Stimulated activated CD4-positive, alpha-beta T cell treated with anti-CD3 and anti-CD28 coated beads, TNF-alpha, amount 100 ng/mL, for 4 hours (primary cell): ENCODE measurements at regions not wholly inside any gene's neighbourhood (a gene's known extent, or its start where the extent isn't known, plus 50 kb on each side); places are given as distances from the start of the nearest gene placed in this dataset.

Source experiments
- DNase-seq, 3 experiments: peaks; one replicate each; pipeline ENCODE4 v3.0.0-alpha.2; 2020; ENCODE audit warnings: low read depth in 3 of 3

DNA sequence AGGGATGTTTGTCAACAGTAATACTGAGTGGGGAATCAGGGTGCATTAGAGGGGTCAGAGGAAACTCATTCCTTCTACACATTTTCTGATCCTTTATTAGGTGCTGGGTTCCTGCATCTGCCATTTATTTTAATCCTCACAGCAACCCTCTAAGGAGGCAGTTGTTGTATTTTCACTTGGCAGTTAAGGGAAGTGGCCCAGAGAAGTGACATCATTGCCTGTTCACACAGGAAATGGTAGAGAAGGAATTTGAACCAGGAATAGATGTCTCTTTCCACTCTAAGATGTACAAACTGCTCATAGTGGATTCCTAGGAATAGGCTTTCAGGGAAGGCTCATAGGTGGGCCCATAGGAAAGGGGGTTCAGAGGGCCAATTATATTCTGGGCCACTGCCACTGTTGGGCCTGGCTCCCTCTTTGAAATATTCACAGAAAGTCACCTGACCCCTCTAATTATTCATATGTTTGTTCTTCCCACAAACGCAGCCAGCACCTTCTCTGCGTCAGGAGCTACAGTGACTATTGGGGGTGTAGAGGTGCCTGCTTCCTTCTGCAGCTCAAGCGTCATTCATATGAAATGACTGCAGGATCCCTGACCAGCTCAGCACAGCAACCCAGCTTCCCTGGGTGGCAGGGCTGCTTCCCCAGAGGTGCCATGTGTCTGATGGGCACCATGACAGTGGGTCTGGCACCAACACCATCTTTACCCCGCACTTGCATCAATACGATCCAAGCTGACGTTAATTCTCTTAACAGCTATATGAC, 163.9 kb upstream of the SMAD3 start:
- no peak for DNase-seq

DNA sequence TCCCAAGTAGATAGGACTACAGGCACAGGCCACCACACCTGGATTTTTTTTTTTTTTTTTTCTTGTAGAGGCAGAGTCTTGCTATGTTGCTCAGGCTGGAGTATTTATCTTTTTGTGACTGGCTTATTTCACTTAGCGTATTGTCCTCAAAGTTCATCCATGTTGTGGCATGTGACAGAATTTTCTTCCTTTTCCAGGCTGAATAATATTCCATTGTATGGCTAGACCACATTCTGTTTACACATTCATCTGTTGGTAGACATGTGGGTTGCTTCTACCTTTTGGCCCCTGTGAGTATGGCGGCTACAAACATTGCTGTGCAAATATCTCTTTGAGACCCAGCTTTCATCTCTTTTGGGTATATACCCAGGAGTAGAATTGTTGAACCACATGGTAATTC, 160.2 kb upstream of the SMAD3 start:
- DNase-seq = no peak

DNA sequence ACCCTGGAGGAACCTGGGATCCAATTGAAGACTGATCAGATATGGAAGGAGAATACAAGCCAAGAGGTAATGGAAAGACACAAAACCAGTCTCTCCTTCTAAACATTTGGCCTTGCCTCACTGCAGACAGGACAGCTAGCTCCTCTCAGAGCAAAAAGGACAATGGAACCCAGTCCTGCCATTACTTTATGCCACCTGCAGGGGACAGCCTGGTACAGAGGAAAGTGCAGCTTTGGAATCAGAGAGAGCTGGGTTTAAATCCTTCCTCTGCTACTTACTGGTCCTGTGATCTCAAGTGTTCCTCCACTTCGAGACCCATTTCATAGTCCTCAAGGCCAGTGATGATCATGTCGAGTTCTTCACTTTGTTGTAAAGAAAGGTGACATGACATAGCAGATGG, 159.4 kb upstream of the SMAD3 start:
- no peak for DNase-seq

DNA sequence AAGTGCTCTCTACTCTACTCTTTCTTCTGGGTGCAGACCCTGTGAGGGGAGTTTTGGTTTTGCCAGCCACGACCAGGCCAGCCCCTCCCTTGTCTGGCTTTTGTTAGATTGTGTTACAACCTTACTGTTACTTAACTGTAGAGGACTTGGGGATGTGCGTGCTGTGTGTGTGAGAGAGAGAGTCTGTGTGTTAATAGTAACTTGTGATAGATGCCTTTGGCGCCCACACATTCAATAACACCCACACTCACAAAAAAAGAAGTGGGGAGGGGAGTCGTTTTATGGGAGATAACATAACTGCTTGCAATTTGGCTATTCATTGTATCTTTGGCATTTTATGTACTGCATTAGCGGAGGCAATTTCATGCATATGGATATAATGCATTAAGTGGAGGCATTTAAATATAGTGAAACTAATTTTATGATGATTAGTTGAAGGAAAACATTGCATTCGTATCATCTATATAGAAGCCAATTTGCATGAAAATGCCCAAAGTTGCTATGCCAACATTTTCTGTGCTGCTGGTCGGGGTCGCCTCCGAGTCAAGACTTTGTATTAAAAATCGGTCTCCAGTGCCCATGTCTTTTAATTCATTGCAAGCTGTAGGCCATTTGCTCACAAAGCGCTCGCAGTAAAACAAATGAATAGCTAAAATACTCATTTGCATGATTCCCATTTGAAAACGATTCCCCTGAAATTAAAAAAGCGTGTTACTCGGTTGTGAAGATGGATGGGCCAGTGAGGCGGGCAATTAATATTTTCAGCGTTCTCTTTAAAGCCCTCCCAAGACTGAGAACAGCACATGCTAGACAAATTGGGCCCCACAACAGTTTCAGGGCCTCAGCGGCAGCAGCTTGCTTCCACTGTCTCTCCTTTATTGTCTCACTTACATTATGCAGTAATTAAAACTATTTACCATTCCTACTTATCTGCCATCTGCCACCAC, 158.5 kb upstream of the SMAD3 start:
- DNase-seq = no peak

DNA sequence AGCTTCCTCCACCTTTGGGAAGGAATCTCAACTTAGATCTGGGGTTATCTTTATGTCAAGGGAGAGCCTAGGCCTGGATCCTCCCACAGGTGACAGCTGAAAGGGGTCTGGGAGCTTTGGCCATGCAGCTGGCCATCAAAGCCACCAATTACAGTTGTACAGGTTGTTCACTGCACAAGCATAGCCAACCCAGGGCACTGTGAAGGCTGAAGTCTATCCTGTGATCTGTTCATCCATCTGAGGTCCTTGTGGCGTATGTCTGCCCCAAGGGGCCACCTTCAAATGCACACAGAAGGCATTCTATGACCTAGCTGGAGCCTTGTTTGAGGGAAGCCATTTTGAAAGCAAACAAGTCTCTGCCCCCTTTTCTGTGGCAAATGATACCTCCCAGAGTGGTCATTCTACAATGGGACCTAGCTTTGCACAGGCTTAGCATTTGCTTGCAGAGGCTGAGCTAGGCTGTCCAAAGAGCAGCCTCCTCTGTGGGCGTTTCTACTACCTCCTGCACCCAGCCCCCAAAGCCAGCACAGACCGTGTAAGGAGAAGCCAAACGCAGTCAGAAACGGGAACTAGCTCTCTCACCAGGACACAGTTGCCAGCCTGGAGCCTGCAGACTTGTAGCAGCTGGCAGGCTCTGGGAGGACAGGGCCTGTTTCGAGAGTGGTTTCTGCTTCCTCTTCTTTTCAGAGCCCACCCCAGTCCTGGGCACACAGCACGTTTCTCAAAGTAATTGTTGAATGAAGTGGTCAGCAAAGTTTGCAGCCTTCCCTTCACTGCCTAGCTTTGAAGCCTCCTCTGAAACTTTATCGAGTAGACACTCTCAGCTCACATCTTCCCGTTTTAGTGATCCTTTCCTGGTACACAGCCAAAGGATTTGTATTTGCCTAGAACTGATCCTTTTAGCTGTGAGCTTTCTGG, 157.3 kb upstream of the SMAD3 start:
- DNase-seq = no peak

DNA sequence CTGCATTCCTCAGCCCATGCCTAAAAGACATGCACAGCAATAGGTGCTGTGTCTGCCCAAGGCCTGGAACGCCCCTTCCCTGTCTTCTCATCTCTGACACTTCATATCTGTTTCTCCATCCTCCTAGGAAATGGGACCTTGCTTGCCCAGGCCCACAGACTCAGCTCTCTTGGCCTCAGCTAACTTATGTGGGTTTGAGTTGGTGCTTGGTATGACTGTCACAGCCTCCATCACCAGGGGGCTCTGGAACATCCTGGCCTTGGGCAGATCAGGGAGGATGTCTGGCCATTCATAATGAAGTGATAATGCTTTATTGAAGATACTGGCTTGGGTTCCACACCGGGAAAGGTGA, 156.7 kb upstream of the SMAD3 start:
- DNase-seq = no peak

DNA sequence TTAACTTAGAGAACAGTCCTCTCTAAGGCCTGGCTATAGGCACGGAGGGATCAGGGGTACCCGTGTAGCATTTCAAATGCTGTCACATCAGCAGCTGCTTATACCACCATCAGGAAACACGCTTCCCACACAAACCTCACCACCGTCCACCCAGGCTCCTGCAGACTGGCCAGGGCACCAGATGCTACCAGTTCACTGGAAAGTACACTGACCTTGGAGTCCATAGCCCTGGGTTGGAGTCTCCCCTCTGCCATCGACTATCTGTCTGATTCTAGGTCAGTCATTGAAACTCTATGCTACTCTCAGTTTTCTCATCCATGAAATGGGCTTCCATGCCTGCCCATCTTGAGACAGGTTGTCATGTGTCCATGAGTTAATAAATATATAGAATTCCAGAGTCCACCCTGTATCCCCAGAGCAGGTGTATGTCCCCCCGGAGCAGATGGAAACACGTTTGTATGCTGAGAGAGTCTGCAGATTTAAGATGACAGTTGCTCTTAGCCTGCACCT, 156.0 kb upstream of the SMAD3 start:
- no peak for DNase-seq

DNA sequence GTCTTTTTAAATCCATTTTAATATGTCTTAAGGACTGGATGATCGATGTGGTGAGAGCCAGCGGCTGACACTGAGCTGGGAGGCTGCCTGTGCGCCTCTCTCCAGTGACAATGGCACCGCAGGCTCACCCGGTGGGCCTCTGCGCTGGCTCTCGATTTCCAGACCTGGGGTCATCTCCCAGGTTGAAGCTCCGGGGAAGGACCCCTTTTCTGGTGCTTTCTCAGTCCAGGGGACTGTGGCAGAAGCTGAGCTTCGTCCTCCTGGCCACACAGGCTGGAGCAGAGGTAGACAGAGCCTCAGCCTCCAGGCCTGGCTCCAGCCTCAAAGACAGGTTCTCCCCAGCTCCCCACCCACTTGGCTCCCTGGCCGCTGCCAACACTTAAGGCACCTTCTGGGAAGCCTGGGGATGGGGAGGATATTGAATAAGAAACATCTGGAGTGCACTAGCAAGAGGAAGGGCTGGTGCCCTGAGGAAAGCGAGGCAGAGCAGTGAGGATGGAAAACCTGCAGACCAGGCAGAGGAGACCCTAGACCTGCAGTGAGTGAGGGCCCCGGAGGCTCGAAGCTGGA, 154.2 kb upstream of the SMAD3 start:
- no peak for DNase-seq

DNA sequence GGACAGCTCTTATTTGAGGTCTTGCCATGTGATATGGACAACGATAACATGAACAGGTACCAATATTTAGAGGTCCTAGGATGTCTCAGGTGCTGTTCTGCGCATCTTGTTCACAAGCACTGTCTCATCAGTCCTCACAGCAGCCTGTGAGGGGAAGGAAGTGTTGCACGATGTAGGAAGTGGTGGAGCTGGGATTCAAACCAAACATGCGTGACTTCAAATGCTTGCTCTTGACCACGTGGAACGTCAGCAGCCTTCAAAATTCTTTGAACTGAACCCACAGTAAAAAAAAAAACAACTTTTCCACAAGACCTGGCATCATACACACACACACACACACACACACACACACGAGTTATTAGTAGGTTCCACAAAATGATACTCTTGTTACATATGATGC, 153.4 kb upstream of the SMAD3 start:
- no peak for DNase-seq

DNA sequence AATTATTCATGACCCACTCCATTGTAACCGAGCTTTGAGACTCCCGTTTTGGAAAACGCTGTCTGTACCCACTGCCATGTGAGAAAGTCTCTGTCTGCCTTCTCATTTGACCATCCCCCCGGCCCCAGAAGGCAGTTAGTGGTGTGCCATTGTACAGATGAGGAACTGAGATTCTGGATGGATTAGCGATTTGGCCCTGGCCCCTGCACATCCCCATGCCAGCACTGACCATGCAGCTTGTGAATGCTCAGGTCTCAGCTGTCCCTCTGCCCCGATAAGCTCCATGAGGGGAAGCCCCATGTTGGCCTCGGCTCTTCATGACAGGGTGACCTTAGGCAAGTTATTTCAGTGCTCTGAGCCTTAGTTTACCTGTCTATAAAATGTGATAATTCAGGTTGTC, 153.0 kb upstream of the SMAD3 start:
- DNase-seq = no peak

DNA sequence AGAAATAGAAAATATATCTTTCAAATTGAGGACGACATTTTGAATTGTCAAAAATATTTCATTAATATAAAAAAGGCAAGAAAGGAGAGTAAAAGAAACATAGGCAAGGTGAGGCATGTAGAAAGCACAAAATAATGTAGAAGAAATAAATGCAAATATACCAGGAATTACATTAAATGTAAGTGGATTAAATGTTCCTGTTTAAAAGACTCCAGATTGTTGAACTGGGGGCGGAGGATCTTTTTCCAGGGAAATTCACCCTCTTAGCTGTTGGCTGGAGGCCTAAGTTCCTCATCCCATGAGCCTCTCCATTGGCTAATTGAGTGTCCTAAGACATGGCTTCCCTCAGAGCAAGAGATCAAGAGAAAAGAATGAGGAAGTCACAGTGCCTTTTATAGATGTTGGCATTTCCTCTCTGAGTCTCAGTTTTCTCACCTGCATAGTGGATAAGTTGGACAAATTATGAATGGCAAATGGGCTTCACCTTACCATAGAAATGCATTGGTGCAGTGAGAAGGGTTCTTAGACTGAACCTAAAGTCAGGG, 147.4 kb upstream of the SMAD3 start:
- DNase-seq = no peak

DNA sequence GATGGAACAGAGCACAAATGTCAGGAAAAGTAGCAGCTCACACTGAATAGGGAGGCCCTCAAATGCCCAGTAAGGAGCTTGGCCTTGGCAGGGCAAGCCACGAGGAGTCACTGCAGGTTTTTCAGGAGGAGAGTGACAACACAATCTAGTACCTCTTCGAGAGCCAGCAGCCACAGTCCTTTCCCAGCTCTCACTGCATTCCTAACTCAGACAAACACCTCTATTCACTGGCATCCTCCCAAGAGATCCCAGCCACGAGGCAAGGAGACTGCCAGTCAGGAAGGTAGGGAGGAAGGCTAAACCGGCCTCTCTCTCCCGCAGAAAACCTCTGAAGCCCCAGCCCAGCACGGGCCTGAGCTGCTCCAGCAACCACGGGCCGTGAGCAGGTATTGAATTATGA, 146.0 kb upstream of the SMAD3 start:
- DNase-seq = no peak

DNA sequence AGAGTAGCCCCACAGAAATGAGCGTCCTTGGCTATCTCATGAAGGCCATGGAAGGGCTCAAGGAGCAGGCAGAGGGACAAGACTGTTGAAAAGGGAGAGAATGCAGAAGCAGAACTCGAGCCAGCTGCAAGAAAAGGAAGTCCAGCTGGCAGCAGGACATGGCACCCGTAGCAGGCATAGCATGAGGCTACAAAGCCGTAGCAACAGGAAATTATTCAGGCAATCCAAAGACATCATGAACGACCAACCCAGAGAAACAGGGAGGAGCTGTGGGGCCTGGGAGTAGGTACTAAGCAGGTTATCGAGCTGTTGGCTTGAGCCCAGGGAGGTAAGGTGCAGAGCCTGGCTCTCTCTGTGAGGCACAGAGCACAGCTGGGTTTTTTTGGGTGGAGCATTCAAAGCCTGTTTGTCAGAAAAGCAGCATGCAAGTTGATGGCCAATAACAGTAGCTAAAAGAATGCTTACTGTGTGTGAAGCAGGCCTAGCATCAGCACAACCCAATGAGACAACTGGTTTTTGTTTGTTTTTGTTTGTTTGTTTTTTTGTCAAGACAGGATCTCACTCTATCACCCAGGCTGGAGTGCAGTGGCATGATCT, 144.0 kb upstream of the SMAD3 start:
- no peak for DNase-seq

DNA sequence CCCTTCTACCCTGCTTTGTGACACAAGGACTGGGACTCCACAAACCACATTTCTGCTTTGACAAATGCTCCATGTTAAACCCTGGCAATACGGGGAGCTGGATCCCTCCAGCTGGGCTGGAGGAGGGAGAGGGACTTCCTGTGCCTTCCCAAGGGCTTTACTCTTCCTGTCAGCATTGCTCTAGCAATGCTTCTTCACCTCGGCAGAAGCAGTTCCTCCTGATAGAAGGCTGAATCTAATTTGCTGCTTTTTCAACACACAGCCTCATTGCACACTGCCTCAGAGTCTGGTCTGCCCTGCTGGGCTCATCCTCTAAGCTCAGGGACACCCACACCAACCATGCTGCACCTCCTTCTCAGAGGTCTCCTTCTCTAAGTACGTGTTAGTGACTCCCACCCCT, 142.8 kb upstream of the SMAD3 start:
- no peak for DNase-seq

DNA sequence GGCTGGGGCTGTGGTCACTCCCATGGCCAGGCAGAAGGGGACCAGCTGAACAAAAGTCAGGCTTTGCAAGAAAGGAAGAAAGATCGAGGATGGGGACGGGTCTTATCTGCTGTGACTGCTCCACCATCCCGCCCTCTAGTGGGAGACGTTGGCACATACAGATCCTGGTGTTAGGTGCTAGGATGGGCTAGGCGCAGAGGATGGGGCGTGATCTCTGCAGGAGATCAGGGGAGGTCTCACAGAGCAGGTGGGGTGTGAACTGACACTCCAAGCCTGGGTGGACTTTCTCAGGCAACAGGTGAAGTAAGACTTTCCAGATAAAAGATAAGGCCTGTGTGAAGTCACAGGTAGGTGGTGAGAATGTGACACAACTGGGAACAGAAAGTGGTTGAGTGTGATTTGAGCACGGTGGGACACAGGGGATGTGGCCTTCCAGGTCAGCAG, 141.9 kb upstream of the SMAD3 start:
- no peak for DNase-seq

DNA sequence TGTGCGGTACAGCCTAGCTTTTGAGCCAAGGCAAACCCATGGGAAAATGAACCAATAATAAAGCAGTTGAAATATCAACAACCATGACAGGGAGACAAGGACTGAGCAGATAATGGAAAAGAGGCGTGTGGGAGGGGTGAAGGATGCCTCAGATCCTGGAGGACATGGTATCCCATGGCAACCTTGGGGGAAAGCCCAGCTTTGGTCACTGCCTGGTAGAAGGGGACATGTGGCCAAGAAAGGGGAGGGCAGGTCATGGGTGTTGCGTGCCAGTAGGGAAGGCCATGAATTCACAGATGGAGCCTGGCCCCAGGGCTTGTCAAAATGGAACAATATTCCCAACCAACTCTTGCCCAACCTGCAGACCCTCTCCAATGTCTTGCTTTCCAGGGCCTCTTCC, 140.5 kb upstream of the SMAD3 start:
- no peak for DNase-seq

DNA sequence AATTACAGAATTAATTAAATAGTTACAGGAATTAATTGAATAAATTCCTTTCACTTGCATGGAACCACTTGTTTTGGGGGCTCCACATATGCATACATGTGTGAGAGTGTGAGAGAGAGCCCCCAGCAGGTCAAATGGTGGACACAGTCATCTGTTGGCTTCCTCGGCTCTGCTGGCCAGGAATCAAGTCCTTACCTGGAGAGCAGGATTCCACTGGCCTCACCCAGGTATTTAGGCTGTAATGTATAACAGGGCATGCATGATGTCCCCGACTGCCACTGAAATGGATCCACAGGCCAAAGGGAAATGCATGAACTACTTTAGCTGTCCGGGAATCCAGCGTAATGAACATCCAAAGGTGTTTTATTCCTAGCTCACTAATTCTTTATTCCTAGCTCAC, 139.7 kb upstream of the SMAD3 start:
- DNase-seq = no peak

DNA sequence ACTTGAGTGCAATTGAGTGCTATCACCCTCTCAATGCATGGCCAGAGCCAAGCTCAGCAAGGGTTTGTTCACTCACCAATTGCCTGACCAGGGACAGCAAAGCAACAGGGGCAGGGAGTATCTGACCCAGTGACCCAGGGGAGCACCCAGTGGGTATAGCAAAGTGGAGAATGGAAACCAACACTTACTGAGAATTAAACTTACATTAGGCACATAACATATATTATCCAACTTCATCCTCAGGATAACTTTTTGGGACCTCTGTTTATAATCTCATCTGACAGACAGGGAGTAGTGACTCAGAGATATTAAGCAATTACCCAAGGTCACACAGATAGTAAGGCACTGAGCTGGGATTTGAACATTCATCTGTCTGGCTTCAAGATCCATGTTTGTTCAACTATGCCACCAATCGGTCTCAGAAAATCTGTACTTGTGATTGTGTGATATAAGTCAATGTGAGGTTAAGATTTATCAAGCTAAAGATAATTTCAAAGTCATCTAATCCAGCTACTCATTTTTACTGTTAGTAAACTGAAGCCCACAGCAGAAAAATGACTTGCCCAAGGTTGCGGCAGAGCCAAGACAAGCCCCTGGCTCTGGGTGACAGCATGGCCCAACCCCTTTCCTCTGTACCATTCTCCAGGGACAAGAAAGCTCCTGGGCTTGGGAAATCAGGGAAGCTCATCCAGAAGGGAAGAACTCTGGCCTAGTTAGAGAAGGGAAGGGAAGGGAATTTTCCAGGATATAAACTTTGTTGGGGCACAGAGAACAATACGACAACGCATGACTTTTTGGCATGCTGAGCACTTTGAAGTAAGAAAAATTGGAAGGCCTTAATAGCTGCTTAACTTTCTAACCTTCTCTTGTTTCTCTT, 138.0 kb upstream of the SMAD3 start:
- no peak for DNase-seq

DNA sequence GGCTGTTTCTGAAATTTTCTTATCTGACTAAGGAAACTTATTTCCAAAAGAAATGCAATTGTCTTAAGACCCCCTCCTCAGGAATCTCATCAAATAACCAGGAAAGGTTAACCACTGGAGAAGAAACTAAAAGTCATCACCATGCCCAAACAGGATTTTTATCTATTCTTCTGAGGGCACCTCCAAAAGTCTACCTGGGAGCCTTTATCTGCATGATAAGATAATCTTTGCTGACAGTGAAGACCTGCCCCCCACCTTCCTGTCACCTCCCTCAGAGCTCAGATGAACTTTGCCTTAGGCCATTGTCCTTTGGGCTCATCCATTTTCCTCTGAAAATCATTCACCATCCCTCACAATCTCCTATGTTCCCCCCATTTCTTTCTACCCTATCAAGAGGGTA, 137.3 kb upstream of the SMAD3 start:
- DNase-seq = no peak

DNA sequence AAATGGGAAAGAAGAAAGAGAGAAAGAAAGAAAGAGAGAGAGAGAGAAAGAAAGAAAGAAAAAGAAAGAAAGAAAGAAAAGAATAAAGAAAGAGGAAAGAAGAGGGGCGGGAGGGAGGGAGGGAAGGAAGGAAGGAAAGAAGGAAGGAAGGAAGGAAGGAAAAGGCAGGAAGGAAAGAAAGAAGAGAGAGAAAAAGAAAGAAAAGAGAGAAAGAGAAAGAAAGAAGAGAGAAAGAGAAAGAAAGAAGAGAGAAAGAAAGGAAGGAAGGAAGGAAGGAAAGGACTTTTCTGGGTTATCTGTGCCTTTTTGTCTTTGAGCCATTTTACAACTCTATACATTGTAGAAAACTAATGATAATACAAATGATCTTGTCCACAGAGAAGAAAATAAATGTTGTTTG, 136.6 kb upstream of the SMAD3 start:
- DNase-seq = no peak
